Middle frontal gyrus (tissue), 1 donor: ENCODE measurements at regions not wholly inside any gene's neighbourhood (a gene's known extent, or its start where the extent isn't known, plus 50 kb on each side); places are given as distances from the start of the nearest gene placed in this dataset.

Experiments
- DNase-seq: peaks from one replicate; pipeline ENCODE4 v3.0.0-alpha.2; 2015; ENCODE audit warnings: low spot score; ENCODE audit errors: extremely low spot score

GRCh38 chr2:236852100-236852976 is 233.4 kb upstream of the COPS8 start:
- DNase-seq, result no peak

- no peak for DNase-seq
Measured at GRCh38 chr2:236852977-236853374, 232.7 kb upstream of the COPS8 start.

- no peak for DNase-seq
Measured at GRCh38 chr2:236853585-236854051, 232.1 kb upstream of the COPS8 start.

GRCh38 chr2:236855176-236855865 is 230.4 kb upstream of the COPS8 start:
- no peak for DNase-seq

GRCh38 chr2:236855866-236856847 is 229.5 kb upstream of the COPS8 start:
- no peak for DNase-seq

- no peak for DNase-seq
Measured at GRCh38 chr2:236856848-236857235, 228.8 kb upstream of the COPS8 start.

GRCh38 chr2:236857246-236857645 is 228.4 kb upstream of the COPS8 start:
- no peak for DNase-seq

- DNase-seq, result no peak
Measured at GRCh38 chr2:236857781-236858180, 227.9 kb upstream of the COPS8 start.

GRCh38 chr2:236858661-236859060 is 227.0 kb upstream of the COPS8 start:
- no peak for DNase-seq

GRCh38 chr2:236859908-236860307 is 225.8 kb upstream of the COPS8 start:
- DNase-seq, result no peak

- DNase-seq, result no peak
Measured at GRCh38 chr2:236861196-236861875, 224.4 kb upstream of the COPS8 start.

- DNase-seq, result no peak
Measured at GRCh38 chr2:236861944-236862343, 223.7 kb upstream of the COPS8 start.

- DNase-seq, result no peak
Measured at GRCh38 chr2:236862526-236862925, 223.2 kb upstream of the COPS8 start.

GRCh38 chr2:236862961-236863728 is 222.5 kb upstream of the COPS8 start:
- DNase-seq, result no peak

- DNase-seq, result no peak
Measured at GRCh38 chr2:236863729-236864126, 222.0 kb upstream of the COPS8 start.

GRCh38 chr2:236865052-236865451 is 220.6 kb upstream of the COPS8 start:
- DNase-seq, result no peak

- DNase-seq, result no peak
Measured at GRCh38 chr2:236866542-236867340, 218.9 kb upstream of the COPS8 start.

- DNase-seq, result no peak
Measured at GRCh38 chr2:236867441-236868260, 218.0 kb upstream of the COPS8 start.
